A549 (cell line): ENCODE measurements at regions not wholly inside any gene's neighbourhood (a gene's known extent, or its start where the extent isn't known, plus 50 kb on each side); places are given as distances from the start of the nearest gene placed in this dataset.

ENCODE experiments used
- ATAC-seq, 2 experiments: fragments of 200-7000 bp in 1 of 2; fragments of >200 bp in 1 of 2; cut with Nextera tagmentation in 1 of 2; cut with Tn5 transposase in 1 of 2; 3 replicates each; pipeline versions ENCODE4 v1.8.0 to v1.9.1; 2018 to 2020; ENCODE audit warnings: mild to moderate bottlenecking in 1 of 2, moderate library complexity in 1 of 2
- CTCF ChIA-PET: fragments of 300-600 bp; sonication (Branson Sonifier 250); formaldehyde crosslinking; extraction: SDS; loops from one replicate; lab custom pipeline; 2021; ENCODE audit warnings: antibody characterized with exemption, inconsistent platforms; lab: Yijun Ruan, JAX
- POLR2A ChIA-PET: fragments of 350-600 bp; formaldehyde crosslinking; extraction: SDS; loops from one replicate; lab custom pipeline; 2021; ENCODE audit warnings: antibody characterized with exemption, inconsistent platforms; lab: Yijun Ruan, JAX
- DNase-seq, 2 experiments: peaks; one replicate each; pipeline versions ENCODE4 v3.0.0 to v3.0.0-alpha.2; 2011 to 2016; ENCODE audit warnings: low read depth in 1 of 2, low spot score in 1 of 2
- FAIRE-seq: peaks from 2 replicates; lab custom pipeline; 2011; peaks lifted over from hg19 to GRCh38; lab: Jason Lieb, UNC
- H3K27ac ChIP-seq, 2 experiments: fragments of >200 bp; sonication (Bioruptor Twin); formaldehyde crosslinking; 3 replicates each; pipeline ENCODE4 v1.5.1; 2016 to 2017
- H3K4me1 ChIP-seq: fragments of >200 bp; sonication (Bioruptor Twin); formaldehyde crosslinking; 3 replicates; pipeline ENCODE4 v1.6.1; 2016
- H3K4me2 ChIP-seq: fragments of >200 bp; sonication (Bioruptor Twin); formaldehyde crosslinking; 3 replicates; pipeline ENCODE4 v1.6.1; 2016
- H3K4me3 ChIP-seq: fragments of >200 bp; sonication (Bioruptor Twin); formaldehyde crosslinking; 3 replicates; pipeline ENCODE4 v1.5.1; 2016
- H3K9me3 ChIP-seq: fragments of >200 bp; sonication (Bioruptor Twin); formaldehyde crosslinking; 3 replicates; pipeline ENCODE4 v1.6.1; 2016
- ATOH8 ChIP-seq: fragments of 250-450 bp; sonication (Bioruptor Pico); IDR thresholded peaks from 2 replicates; pipeline ENCODE4 v1.5.0; 2020; ENCODE audit warnings: low read depth, mild to moderate bottlenecking, moderate library complexity
- CBX2 ChIP-seq: fragments of 200-600 bp; sonication (generic); IDR thresholded peaks from 2 replicates; pipeline ENCODE4 v1.6.1; 2016; ENCODE audit warnings: low read depth, mild to moderate bottlenecking, borderline replicate concordance
- CEBPB ChIP-seq, 2 experiments: fragments of >200 bp in 1 of 2; sonication (Bioruptor Twin) in 1 of 2; formaldehyde crosslinking in 1 of 2; IDR thresholded peaks; 2 replicates each; pipeline ENCODE4 v1.6.1; 2012 to 2016
- EHF ChIP-seq: fragments of 250-450 bp; sonication (Bioruptor Pico); IDR thresholded peaks from 2 replicates; pipeline ENCODE4 v1.5.0; 2020; ENCODE audit warnings: mild to moderate bottlenecking
- EP300 ChIP-seq, 2 experiments: fragments of >200 bp; sonication (Bioruptor Twin); formaldehyde crosslinking; IDR thresholded peaks; 2 replicates in 1 of 2; 3 replicates in 1 of 2; pipeline ENCODE4 v1.6.1; 2016 to 2017
- FOSB ChIP-seq: fragments of 250-450 bp; sonication (Bioruptor Pico); IDR thresholded peaks from 2 replicates; pipeline ENCODE4 v1.5.0; 2020; ENCODE audit warnings: mild to moderate bottlenecking, moderate library complexity
- FOSL2 ChIP-seq, 2 experiments: fragments of 450-650 bp in 1 of 2; fragments of >200 bp in 1 of 2; sonication (Bioruptor Twin) in 1 of 2; formaldehyde crosslinking; IDR thresholded peaks; 2 replicates each; pipeline versions ENCODE4 v1.5.0 to v1.6.1; 2016 to 2020; ENCODE audit warnings: mild to moderate bottlenecking in 1 of 2, moderate library complexity in 1 of 2
- HDAC2 ChIP-seq: fragments of 200-600 bp; sonication (generic); IDR thresholded peaks from 2 replicates; pipeline ENCODE4 v1.6.1; 2016
- HEYL ChIP-seq: fragments of 250-450 bp; sonication (Bioruptor Pico); IDR thresholded peaks from 2 replicates; pipeline ENCODE4 v1.8.0; 2021; ENCODE audit warnings: mild to moderate bottlenecking, moderate library complexity
- MAFK ChIP-seq: fragments of 450-650 bp; IDR thresholded peaks from 2 replicates; pipeline ENCODE4 v1.6.1; 2014; ENCODE audit not compliant: partially characterized antibody
- MAX ChIP-seq: IDR thresholded peaks from 2 replicates; pipeline ENCODE4 v1.6.1; 2012
- NFE2L2 ChIP-seq: fragments of 150-350 bp; conservative IDR thresholded peaks from 2 replicates; pipeline ENCODE4 v1.6.1; 2014; ENCODE audit warnings: low read length
- PBX3 ChIP-seq: IDR thresholded peaks from 2 replicates; pipeline ENCODE4 v1.6.1; 2012
- PHF8 ChIP-seq: fragments of 200-600 bp; sonication (generic); IDR thresholded peaks from 2 replicates; pipeline ENCODE4 v1.6.1; 2016; ENCODE audit warnings: low read depth, mild to moderate bottlenecking, antibody characterized with exemption, moderate library complexity, borderline replicate concordance
- POLR2AphosphoS2 ChIP-seq: conservative IDR thresholded peaks from 2 replicates; pipeline ENCODE4 v1.6.1; 2012; ENCODE audit warnings: low read length, improper control_type of control experiment, inconsistent platforms
- RCOR1 ChIP-seq: fragments of 150-350 bp; IDR thresholded peaks from 2 replicates; pipeline ENCODE4 v1.6.1; 2014; ENCODE audit warnings: antibody characterized with exemption, low read length, low read depth
- SMC3 ChIP-seq: fragments of >200 bp; sonication (Bioruptor Twin); formaldehyde crosslinking; IDR thresholded peaks from 3 replicates; pipeline ENCODE4 v1.6.1; 2018; ENCODE audit warnings: inconsistent platforms
- SREBF2 ChIP-seq: fragments of 450-650 bp; IDR thresholded peaks from 2 replicates; pipeline ENCODE4 v1.6.1; 2014; ENCODE audit warnings: mild to moderate bottlenecking, moderate library complexity
- TFCP2L1 ChIP-seq: fragments of 250-450 bp; sonication (Bioruptor Pico); IDR thresholded peaks from 2 replicates; pipeline ENCODE4 v1.5.0; 2021; ENCODE audit warnings: mild to moderate bottlenecking
- TP53 ChIP-seq: fragments of 250-450 bp; sonication (Bioruptor Pico); IDR thresholded peaks from 2 replicates; pipeline ENCODE4 v1.5.0; 2021; ENCODE audit warnings: mild to moderate bottlenecking, moderate library complexity
- WGBS: methylation state at CpG from one replicate; pipeline ENCODE4 v1.1.6; 2017; ENCODE audit errors: missing lambda C conversion rate; 5-methylcytosine and 5-hydroxymethylcytosine counted together
- TF ChIP-seq, protein P1 (sequence below): fragments of >200 bp; sonication (Bioruptor Twin); formaldehyde crosslinking; IDR thresholded peaks from 3 replicates; pipeline ENCODE4 v1.5.1; 2016
- TF ChIP-seq, protein P2 (sequence below): fragments of >200 bp; sonication (Bioruptor Twin); formaldehyde crosslinking; IDR thresholded peaks from 3 replicates; pipeline ENCODE4 v1.6.1; 2016

DNA sequence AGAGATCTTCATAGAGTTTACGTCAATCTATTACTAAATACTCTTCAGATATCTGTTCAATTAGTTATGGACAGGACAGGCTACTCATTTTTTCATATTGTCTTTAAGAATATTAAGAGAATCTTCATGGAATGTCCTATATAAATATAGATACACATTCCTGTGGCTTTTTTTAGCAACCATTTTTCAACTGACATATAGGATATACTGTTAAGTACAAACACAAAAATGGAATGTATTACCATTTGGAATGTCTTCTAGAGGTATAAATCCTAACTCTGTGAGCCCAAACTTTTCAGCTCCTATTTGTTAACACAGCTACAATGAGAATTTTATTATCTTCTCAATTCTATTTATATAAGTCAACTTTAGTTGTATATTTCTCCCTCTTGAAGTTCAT, 239.6 kb upstream of the DEFB112 start:
- no peaks in the 10 kb centered on the region for H3K4me1 ChIP-seq
- 0% methylated on average over 1 of the region's 1 CpG for WGBS
- H3K4me3 ChIP-seq: no peak overlapping the region
- H3K9me3 ChIP-seq: no peaks in the 10 kb centered on the region
- CTCF ChIA-PET: no interaction called here
- H3K27ac ChIP-seq: no peak overlapping the region
- no peak for FAIRE-seq
- POLR2A ChIA-PET: no interaction called here
- no peak for DNase-seq
- ATAC-seq: no peak
- TF ChIP-seq MAX: no peak
- TF ChIP-seq, protein P1, sequence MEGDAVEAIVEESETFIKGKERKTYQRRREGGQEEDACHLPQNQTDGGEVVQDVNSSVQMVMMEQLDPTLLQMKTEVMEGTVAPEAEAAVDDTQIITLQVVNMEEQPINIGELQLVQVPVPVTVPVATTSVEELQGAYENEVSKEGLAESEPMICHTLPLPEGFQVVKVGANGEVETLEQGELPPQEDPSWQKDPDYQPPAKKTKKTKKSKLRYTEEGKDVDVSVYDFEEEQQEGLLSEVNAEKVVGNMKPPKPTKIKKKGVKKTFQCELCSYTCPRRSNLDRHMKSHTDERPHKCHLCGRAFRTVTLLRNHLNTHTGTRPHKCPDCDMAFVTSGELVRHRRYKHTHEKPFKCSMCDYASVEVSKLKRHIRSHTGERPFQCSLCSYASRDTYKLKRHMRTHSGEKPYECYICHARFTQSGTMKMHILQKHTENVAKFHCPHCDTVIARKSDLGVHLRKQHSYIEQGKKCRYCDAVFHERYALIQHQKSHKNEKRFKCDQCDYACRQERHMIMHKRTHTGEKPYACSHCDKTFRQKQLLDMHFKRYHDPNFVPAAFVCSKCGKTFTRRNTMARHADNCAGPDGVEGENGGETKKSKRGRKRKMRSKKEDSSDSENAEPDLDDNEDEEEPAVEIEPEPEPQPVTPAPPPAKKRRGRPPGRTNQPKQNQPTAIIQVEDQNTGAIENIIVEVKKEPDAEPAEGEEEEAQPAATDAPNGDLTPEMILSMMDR: no peak
- TF ChIP-seq CEBPB (IDR thresholded peaks at IDR 0.05): no peak
- no peak for TF ChIP-seq ATOH8 (CRISPR knock-in tag)
- TF ChIP-seq NFE2L2: no peak
- no peak for TF ChIP-seq EP300 (IDR thresholded peaks at IDR 0.05)
- no peak for TF ChIP-seq SREBF2
- no peak for TF ChIP-seq RCOR1
- no peak for TF ChIP-seq SMC3
- no peak for TF ChIP-seq FOSL2 (IDR thresholded peaks at IDR 0.05)
- no peak for TF ChIP-seq FOSL2 (CRISPR knock-in tag; IDR thresholded peaks at IDR 0.05)
- no peak for TF ChIP-seq CBX2
- no peak for TF ChIP-seq FOSB (CRISPR knock-in tag)
- no peak for TF ChIP-seq TP53 (CRISPR knock-in tag)
- no peak for TF ChIP-seq EHF (CRISPR knock-in tag)
- TF ChIP-seq, protein P2, sequence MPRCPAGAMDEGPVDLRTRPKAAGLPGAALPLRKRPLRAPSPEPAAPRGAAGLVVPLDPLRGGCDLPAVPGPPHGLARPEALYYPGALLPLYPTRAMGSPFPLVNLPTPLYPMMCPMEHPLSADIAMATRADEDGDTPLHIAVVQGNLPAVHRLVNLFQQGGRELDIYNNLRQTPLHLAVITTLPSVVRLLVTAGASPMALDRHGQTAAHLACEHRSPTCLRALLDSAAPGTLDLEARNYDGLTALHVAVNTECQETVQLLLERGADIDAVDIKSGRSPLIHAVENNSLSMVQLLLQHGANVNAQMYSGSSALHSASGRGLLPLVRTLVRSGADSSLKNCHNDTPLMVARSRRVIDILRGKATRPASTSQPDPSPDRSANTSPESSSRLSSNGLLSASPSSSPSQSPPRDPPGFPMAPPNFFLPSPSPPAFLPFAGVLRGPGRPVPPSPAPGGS: no peak
- TF ChIP-seq PHF8: no peak
- no peak for TF ChIP-seq POLR2AphosphoS2
- TF ChIP-seq TFCP2L1 (CRISPR knock-in tag): no peak
- no peak for TF ChIP-seq HDAC2
- TF ChIP-seq, all 56 proteins: peak for 0
- H3K4me2 ChIP-seq: no peak overlapping the region

DNA sequence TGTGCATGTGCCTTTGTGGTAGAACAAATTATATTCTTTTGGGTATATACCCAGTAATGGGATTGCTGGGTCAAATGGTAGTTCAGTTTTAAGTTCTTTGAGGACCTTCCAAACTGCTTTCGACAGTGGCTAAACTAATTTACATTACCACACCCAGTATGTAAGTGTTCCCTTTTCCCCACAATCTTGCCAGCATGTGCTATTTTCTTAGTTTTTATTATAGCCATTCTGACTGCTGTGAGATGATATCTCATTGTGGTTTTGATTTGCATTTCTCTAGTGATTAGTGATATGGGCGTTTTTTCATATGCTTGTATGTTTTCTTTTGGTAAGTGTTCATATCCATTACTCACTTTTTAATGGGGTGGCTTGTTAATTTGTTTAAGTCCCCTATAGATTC, 251.6 kb upstream of the DEFB112 start:
- ATAC-seq: no peak
- FAIRE-seq: no peak
- no peak overlapping the region for H3K27ac ChIP-seq
- H3K4me1 ChIP-seq: no peaks in the 10 kb centered on the region
- no peak overlapping the region for H3K4me3 ChIP-seq
- no peaks in the 10 kb centered on the region for H3K9me3 ChIP-seq
- ChIA-PET POLR2A (no interaction called here), CTCF (no interaction called here)
- H3K4me2 ChIP-seq: no peak overlapping the region
- DNase-seq: no peak
- 17% methylated on average over 2 of the region's 2 CpGs for WGBS
- no peak for TF ChIP-seq MAFK
- no peak for TF ChIP-seq HEYL (CRISPR knock-in tag)
- TF ChIP-seq SMC3: no peak

DNA sequence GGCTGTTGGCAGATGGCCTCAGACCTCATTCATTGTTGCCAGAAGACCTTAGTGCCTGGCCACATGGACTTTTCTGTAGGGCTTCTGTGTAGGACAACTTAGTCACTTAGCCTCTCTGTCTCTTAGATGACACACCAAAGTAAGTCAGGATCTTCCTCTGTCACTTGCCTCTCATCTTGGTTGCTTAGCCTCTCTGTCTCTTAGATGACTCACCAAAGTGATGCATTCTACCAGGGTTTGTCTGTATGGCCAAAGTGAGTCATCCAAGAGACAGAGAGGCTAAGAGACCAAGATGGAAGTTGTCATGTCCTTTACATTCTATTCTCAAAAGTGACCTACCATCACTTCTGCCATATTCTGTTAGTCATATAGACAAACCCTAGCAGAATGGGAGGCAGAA, 255.9 kb upstream of the DEFB112 start:
- Histone ChIP-seq H3K9me3 (no peaks in the 10 kb centered on the region), H3K4me1 (no peaks in the 10 kb centered on the region)
- CTCF ChIA-PET: no interaction called here
- no peak for FAIRE-seq
- POLR2A ChIA-PET: no interaction called here
- no peak for ATAC-seq
- TF ChIP-seq PBX3: no peak
- TF ChIP-seq FOSL2 (IDR thresholded peaks at IDR 0.05): no peak
- peak; percentile 51; the same call in 1 of the 2 replicates for TF ChIP-seq FOSL2 (CRISPR knock-in tag; IDR thresholded peaks at IDR 0.05)
- TF ChIP-seq CEBPB (IDR thresholded peaks at IDR 0.05): no peak
- TF ChIP-seq, all 56 proteins: peak for 1
- DNase-seq: peak in 1 of 2 experiments; percentile 1
- Histone ChIP-seq H3K27ac (no peak overlapping the region), H3K4me3 (no peak overlapping the region), H3K4me2 (no peak overlapping the region)
